Lower lobe of right lung (tissue), 2 donors: ENCODE measurements at regions not wholly inside any gene's neighbourhood (a gene's known extent, or its start where the extent isn't known, plus 50 kb on each side); places are given as distances from the start of the nearest gene placed in this dataset.

Experiments
- ATAC-seq, 2 donors: fragments of 200-7000 bp; cut with Tn5 transposase; one replicate each; pipeline ENCODE4 v1.9.1; 2020 to 2022; ENCODE audit warnings: mild to moderate bottlenecking in 2 of 2, moderate library complexity in 2 of 2
- DNase-seq: peaks from one replicate; pipeline ENCODE4 v3.0.0-alpha.2; 2020
- H3K27ac ChIP-seq: fragments of 200-600 bp; one replicate; pipeline ENCODE4 v1.8.0; 2022
- H3K27me3 ChIP-seq: fragments of 200-600 bp; one replicate; pipeline ENCODE4 v1.8.0; 2022; ENCODE audit warnings: low read depth
- H3K36me3 ChIP-seq: fragments of 200-600 bp; one replicate; pipeline ENCODE4 v1.8.0; 2022; ENCODE audit warnings: mild to moderate bottlenecking
- H3K4me1 ChIP-seq: fragments of 200-600 bp; one replicate; pipeline ENCODE4 v1.8.0; 2022
- H3K4me3 ChIP-seq: fragments of 200-600 bp; one replicate; pipeline ENCODE4 v1.8.0; 2022; ENCODE audit warnings: mild to moderate bottlenecking
- H3K9me3 ChIP-seq: fragments of 200-600 bp; one replicate; pipeline ENCODE4 v1.8.0; 2022
- intact Hi-C: fragments of 100-400 bp; cut with DNase I; formaldehyde crosslinking; loops from one replicate; pipeline ENCODE4 v1.11.0; 2022
- TF ChIP-seq, protein P1 (sequence below): fragments of 200-600 bp; IDR thresholded peaks from one replicate; pipeline ENCODE4 v1.8.0; 2022; ENCODE audit warnings: antibody characterized with exemption, mild to moderate bottlenecking
- donor health status: DM: no; HTN: yes; CAD: no; lungs with severe emphysema.

GRCh38 chr13:79703772-79704171 lies 222.8 kb downstream of the NDFIP2 start:
- DNase-seq (no peak), ATAC-seq (no peak)
- intact Hi-C loops, result no loop called here
- H3K36me3 ChIP-seq, result no peaks in the 10 kb centered on the region
- H3K27me3 ChIP-seq, result no peaks in the 10 kb centered on the region
- no peak overlapping the region for H3K4me3 ChIP-seq
- TF ChIP-seq, protein P1, sequence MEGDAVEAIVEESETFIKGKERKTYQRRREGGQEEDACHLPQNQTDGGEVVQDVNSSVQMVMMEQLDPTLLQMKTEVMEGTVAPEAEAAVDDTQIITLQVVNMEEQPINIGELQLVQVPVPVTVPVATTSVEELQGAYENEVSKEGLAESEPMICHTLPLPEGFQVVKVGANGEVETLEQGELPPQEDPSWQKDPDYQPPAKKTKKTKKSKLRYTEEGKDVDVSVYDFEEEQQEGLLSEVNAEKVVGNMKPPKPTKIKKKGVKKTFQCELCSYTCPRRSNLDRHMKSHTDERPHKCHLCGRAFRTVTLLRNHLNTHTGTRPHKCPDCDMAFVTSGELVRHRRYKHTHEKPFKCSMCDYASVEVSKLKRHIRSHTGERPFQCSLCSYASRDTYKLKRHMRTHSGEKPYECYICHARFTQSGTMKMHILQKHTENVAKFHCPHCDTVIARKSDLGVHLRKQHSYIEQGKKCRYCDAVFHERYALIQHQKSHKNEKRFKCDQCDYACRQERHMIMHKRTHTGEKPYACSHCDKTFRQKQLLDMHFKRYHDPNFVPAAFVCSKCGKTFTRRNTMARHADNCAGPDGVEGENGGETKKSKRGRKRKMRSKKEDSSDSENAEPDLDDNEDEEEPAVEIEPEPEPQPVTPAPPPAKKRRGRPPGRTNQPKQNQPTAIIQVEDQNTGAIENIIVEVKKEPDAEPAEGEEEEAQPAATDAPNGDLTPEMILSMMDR, result no peak
- H3K4me1 ChIP-seq, result no peaks in the 10 kb centered on the region
- no peaks in the 10 kb centered on the region for H3K9me3 ChIP-seq
- H3K27ac ChIP-seq, result no peak overlapping the region

DNA sequence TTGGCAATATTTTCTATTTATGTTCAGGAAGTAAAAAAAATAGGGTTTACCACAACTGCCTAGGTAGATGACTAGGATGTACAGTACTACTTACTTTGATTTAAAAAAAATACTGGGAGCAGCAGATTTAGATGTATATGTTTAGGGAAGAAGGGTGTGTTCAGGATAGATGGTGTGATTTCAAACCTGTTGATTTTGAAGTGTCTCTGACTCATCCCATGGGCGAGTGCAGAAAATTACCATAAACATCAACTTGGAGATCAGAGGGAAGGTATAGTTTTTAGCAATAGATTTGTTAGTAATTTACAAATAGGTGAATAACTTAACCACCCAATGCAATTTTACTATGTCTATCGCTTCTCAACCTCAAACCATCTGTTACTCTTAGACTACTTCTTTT lies 214.8 kb downstream of the NDFIP2 start:
- TF ChIP-seq, protein P1, result no peak
- no peak overlapping the region for H3K27ac ChIP-seq
- ATAC-seq (no peak), DNase-seq (no peak)
- no peak overlapping the region for H3K4me3 ChIP-seq
- no peaks in the 10 kb centered on the region for H3K4me1 ChIP-seq
- H3K36me3 ChIP-seq, result no peaks in the 10 kb centered on the region
- H3K27me3 ChIP-seq, result no peaks in the 10 kb centered on the region
- intact Hi-C loops, result no loop called here
- H3K9me3 ChIP-seq, result no peaks in the 10 kb centered on the region

- H3K4me3 ChIP-seq, result no peak overlapping the region
- H3K27ac ChIP-seq, result no peak overlapping the region
- H3K4me1 ChIP-seq, result no peaks in the 10 kb centered on the region
- no peaks in the 10 kb centered on the region for H3K27me3 ChIP-seq
- no peaks in the 10 kb centered on the region for H3K36me3 ChIP-seq
- DNase-seq (no peak), ATAC-seq (no peak)
- intact Hi-C loops, result no loop called here
- TF ChIP-seq, protein P1, result no peak
- no peaks in the 10 kb centered on the region for H3K9me3 ChIP-seq
Measured at GRCh38 chr13:79692846-79693245, 211.9 kb downstream of the NDFIP2 start.

DNA sequence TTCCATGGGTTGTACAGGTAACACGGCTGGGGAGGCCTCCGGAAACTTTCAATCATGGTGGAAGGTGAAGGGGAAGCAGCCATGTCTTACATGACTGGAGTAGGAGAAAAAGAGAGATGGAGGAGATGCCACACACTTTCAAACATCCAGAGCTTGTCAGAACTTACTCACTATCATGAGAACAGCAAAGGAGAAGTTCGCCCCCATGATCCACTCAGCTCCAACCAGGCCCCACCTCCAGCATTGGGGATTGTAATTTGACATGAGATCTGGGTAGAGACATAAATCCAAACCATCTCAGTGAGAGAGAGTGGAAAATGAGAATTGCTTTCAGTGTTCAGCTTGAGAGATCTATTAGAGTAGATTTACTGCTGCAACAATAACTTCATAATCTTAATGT lies 210.9 kb downstream of the NDFIP2 start:
- no peaks in the 10 kb centered on the region for H3K4me1 ChIP-seq
- TF ChIP-seq, protein P1, result no peak
- intact Hi-C loops, result no loop called here
- H3K4me3 ChIP-seq, result no peak overlapping the region
- H3K27me3 ChIP-seq, result no peaks in the 10 kb centered on the region
- no peak overlapping the region for H3K27ac ChIP-seq
- no peaks in the 10 kb centered on the region for H3K36me3 ChIP-seq
- no peak for ATAC-seq
- H3K9me3 ChIP-seq, result no peaks in the 10 kb centered on the region
- no peak for DNase-seq

GRCh38 chr13:79688741-79689140 lies 207.8 kb downstream of the NDFIP2 start:
- no peak overlapping the region for H3K27ac ChIP-seq
- TF ChIP-seq, protein P1, result no peak
- H3K4me3 ChIP-seq, result no peak overlapping the region
- ATAC-seq (no peak), DNase-seq (no peak)
- H3K36me3 ChIP-seq, result no peaks in the 10 kb centered on the region
- no peaks in the 10 kb centered on the region for H3K4me1 ChIP-seq
- no peaks in the 10 kb centered on the region for H3K9me3 ChIP-seq
- intact Hi-C loops, result no loop called here
- H3K27me3 ChIP-seq, result no peaks in the 10 kb centered on the region

- Histone ChIP-seq H3K9me3 (no peaks in the 10 kb centered on the region), H3K36me3 (no peaks in the 10 kb centered on the region), H3K27ac (no peak overlapping the region), H3K27me3 (no peaks in the 10 kb centered on the region), H3K4me3 (no peak overlapping the region), H3K4me1 (no peaks in the 10 kb centered on the region)
- ATAC-seq (no peak), DNase-seq (no peak)
- intact Hi-C loops, result no loop called here
- TF ChIP-seq, protein P1, result no peak
Measured at GRCh38 chr13:79686441-79686840, 205.5 kb downstream of the NDFIP2 start.
